IPS-20b (cell line): ENCODE measurements at regions not wholly inside any gene's neighbourhood (a gene's known extent, or its start where the extent isn't known, plus 50 kb on each side); places are given as distances from the start of the nearest gene placed in this dataset.

Experiments used
- H3K27ac ChIP-seq: one replicate; pipeline ENCODE4 v1.5.1; 2013; ENCODE audit warnings: low read length
- H3K27me3 ChIP-seq: 2 replicates; pipeline ENCODE4 v1.6.1; 2013; ENCODE audit warnings: mild to moderate bottlenecking, low read length, inconsistent platforms; ENCODE audit not compliant: insufficient read depth
- H3K36me3 ChIP-seq: 2 replicates; pipeline ENCODE4 v1.6.1; 2013; ENCODE audit warnings: low read depth, mild to moderate bottlenecking, inconsistent platforms, low read length, moderate library complexity; ENCODE audit not compliant: insufficient read depth
- H3K4me1 ChIP-seq: 2 replicates; pipeline ENCODE4 v1.6.1; 2013; ENCODE audit warnings: mild to moderate bottlenecking, control low read depth, inconsistent platforms, low read length, moderate library complexity; ENCODE audit not compliant: insufficient read depth
- H3K4me3 ChIP-seq: 2 replicates; pipeline ENCODE4 v1.5.1; 2013; ENCODE audit warnings: mild to moderate bottlenecking, low read length, inconsistent platforms
- H3K9ac ChIP-seq: 2 replicates; pipeline ENCODE4 v1.6.1; 2013; ENCODE audit warnings: low read depth, mild to moderate bottlenecking, inconsistent platforms, low read length, moderate library complexity
- H3K9me3 ChIP-seq: 2 replicates; pipeline ENCODE4 v1.6.1; 2013; ENCODE audit warnings: mild to moderate bottlenecking, low read depth, low read length, inconsistent platforms; ENCODE audit not compliant: insufficient read depth

GRCh38 chr16:85396879-85397871, 215.9 kb upstream of the GSE1 start:
- H3K9ac ChIP-seq, result no peak overlapping the region
- peaks cover 11% of the 10 kb centered on the region; the same call in 1 of the 2 replicates for H3K4me1 ChIP-seq
- H3K4me3 ChIP-seq, result no peak overlapping the region
- no peaks in the 10 kb centered on the region for H3K9me3 ChIP-seq
- H3K27me3 ChIP-seq, result 0 out of 2 replicates have a peak, but pooled peaks cover 3% of the 10 kb centered on the region
- no peaks in the 10 kb centered on the region for H3K36me3 ChIP-seq
- no peak overlapping the region for H3K27ac ChIP-seq

GRCh38 chr16:85398050-85398451, 215.1 kb upstream of the GSE1 start:
- H3K27ac ChIP-seq, result no peak overlapping the region
- H3K9ac ChIP-seq, result no peak overlapping the region
- peaks cover 13% of the 10 kb centered on the region; the same call in 1 of the 2 replicates for H3K4me1 ChIP-seq
- H3K9me3 ChIP-seq, result no peaks in the 10 kb centered on the region
- no peaks in the 10 kb centered on the region for H3K36me3 ChIP-seq
- 0 out of 2 replicates have a peak, but pooled peaks cover 3% of the 10 kb centered on the region for H3K27me3 ChIP-seq
- no peak overlapping the region for H3K4me3 ChIP-seq

- no peak overlapping the region for H3K4me3 ChIP-seq
- no peak overlapping the region for H3K9ac ChIP-seq
- no peaks in the 10 kb centered on the region for H3K36me3 ChIP-seq
- 0 out of 2 replicates have a peak, but pooled peaks cover 3% of the 10 kb centered on the region for H3K27me3 ChIP-seq
- no peaks in the 10 kb centered on the region for H3K9me3 ChIP-seq
- no peak overlapping the region for H3K27ac ChIP-seq
- peaks cover 13% of the 10 kb centered on the region; the same call in 1 of the 2 replicates for H3K4me1 ChIP-seq
Observed at GRCh38 chr16:85398688-85399582, 214.2 kb upstream of the GSE1 start.

- Histone ChIP-seq H3K27me3 (0 out of 2 replicates have a peak, but pooled peaks cover 3% of the 10 kb centered on the region), H3K9ac (no peak overlapping the region), H3K9me3 (no peaks in the 10 kb centered on the region), H3K4me1 (peaks cover 13% of the 10 kb centered on the region; the same call in 1 of the 2 replicates), H3K4me3 (no peak overlapping the region), H3K27ac (no peak overlapping the region), H3K36me3 (no peaks in the 10 kb centered on the region)
Observed at GRCh38 chr16:85399583-85400284, 213.4 kb upstream of the GSE1 start.

GRCh38 chr16:85400305-85401205, 212.6 kb upstream of the GSE1 start:
- H3K4me1 ChIP-seq, result peaks cover 13% of the 10 kb centered on the region; the same call in 1 of the 2 replicates
- 0 out of 2 replicates have a peak, but pooled peaks cover 3% of the 10 kb centered on the region for H3K27me3 ChIP-seq
- H3K36me3 ChIP-seq, result no peaks in the 10 kb centered on the region
- no peak overlapping the region for H3K27ac ChIP-seq
- no peak overlapping the region for H3K9ac ChIP-seq
- H3K4me3 ChIP-seq, result no peak overlapping the region
- no peaks in the 10 kb centered on the region for H3K9me3 ChIP-seq

GRCh38 chr16:85401370-85401916, 211.7 kb upstream of the GSE1 start:
- Histone ChIP-seq H3K4me3 (no peak overlapping the region), H3K9ac (no peak overlapping the region), H3K9me3 (no peaks in the 10 kb centered on the region), H3K27me3 (no peaks in the 10 kb centered on the region), H3K27ac (no peak overlapping the region), H3K36me3 (no peaks in the 10 kb centered on the region), H3K4me1 (peaks cover 8% of the 10 kb centered on the region; the same call in 1 of the 2 replicates)

GRCh38 chr16:85401917-85402766, 211.0 kb upstream of the GSE1 start:
- Histone ChIP-seq H3K4me3 (no peak overlapping the region), H3K9ac (no peak overlapping the region), H3K27ac (no peak overlapping the region), H3K27me3 (no peaks in the 10 kb centered on the region), H3K4me1 (peaks cover 5% of the 10 kb centered on the region; the same call in 1 of the 2 replicates), H3K9me3 (no peaks in the 10 kb centered on the region), H3K36me3 (no peaks in the 10 kb centered on the region)

- Histone ChIP-seq H3K4me3 (no peak overlapping the region), H3K9me3 (no peaks in the 10 kb centered on the region), H3K9ac (no peak overlapping the region), H3K27ac (no peak overlapping the region), H3K27me3 (no peaks in the 10 kb centered on the region), H3K36me3 (no peaks in the 10 kb centered on the region), H3K4me1 (peaks cover 5% of the 10 kb centered on the region; the same call in 1 of the 2 replicates)
Observed at GRCh38 chr16:85402910-85403692, 210.0 kb upstream of the GSE1 start.

GRCh38 chr16:85403693-85404092, 209.4 kb upstream of the GSE1 start:
- Histone ChIP-seq H3K9me3 (no peaks in the 10 kb centered on the region), H3K9ac (no peak overlapping the region), H3K27ac (no peak overlapping the region), H3K4me3 (no peak overlapping the region), H3K27me3 (no peaks in the 10 kb centered on the region), H3K4me1 (peaks cover 5% of the 10 kb centered on the region; the same call in 1 of the 2 replicates), H3K36me3 (no peaks in the 10 kb centered on the region)
